ENCODE measurements at regions not wholly inside any gene's neighbourhood (a gene's known extent, or its start where the extent isn't known, plus 50 kb on each side); places are given as distances from the start of the nearest gene placed in this dataset.

DNA sequence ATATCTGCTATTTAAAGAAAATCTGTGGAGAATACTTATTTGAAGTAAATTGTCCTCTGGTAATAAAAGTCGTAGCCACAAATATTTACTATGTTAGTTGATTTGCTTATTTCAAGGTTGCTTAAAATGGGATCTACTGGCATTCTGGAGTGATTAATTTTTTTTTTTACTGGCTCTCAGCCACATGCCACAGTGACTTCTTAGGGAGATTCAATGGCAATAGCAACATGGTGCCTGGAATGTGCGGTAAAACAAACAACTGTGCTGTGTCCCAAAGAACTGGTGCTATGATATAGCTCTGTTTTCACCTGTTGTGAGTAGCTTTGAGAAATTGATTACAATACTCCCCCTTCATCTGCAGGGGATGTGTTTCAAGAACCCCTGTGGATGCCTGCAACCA, 324.3 kb downstream of the GPAT3 start:
- Mint-ChIP-seq H3K27ac (0 out of 7 replicates have a peak overlapping the region, but pooled peaks of 1 of the 3 experiments have one; percentile 30), H3K27me3 (ENCODE audit: low read depth) (no peaks in the 10 kb centered on the region), H3K36me3 (ENCODE audit: insufficient read depth in 1 of 3, low read depth in 3 of 3) (no peaks in the 10 kb centered on the region; a peak in 1 of 7 replicates), H3K4me1 (peaks cover 15 to 31% of the 10 kb centered on the region in 2 experiments), H3K4me3 (no peak overlapping the region), H3K9me3 (no peaks in the 10 kb centered on the region)
- no peak overlapping the region for H2BK5ac ChIP-seq (ENCODE audit: insufficient read length, low read length)
- H4K5ac ChIP-seq (ENCODE audit: insufficient read length, low read depth, low read length) = no peak overlapping the region
- peaks cover 6% of the 10 kb centered on the region; the same call in 1 of the 2 replicates for H3K4me1 ChIP-seq (ENCODE audit: insufficient read depth, low read length)
- H2BK20ac ChIP-seq (ENCODE audit: low read depth, low read length, poor library complexity, severe bottlenecking) = no peak overlapping the region
- no peak overlapping the region for H3K4ac ChIP-seq (ENCODE audit: low read depth, low read length)
- no peak overlapping the region for H3K27ac ChIP-seq (ENCODE audit: insufficient read length, low read depth, low read length)
- H3K56ac ChIP-seq (ENCODE audit: insufficient read length, low read depth, low read length) = no peak overlapping the region
- H3K14ac ChIP-seq (ENCODE audit: insufficient read depth, low read length) = no peak overlapping the region
- no peak overlapping the region for H3K4me2 ChIP-seq (ENCODE audit: insufficient read depth, insufficient read length, low read length)
- no peak overlapping the region for H2BK120ac ChIP-seq (ENCODE audit: low read depth, low read length, poor library complexity, severe bottlenecking)
- no peaks in the 10 kb centered on the region for H3K9me3 ChIP-seq (ENCODE audit: control insufficient read depth, low read depth, low read length)
- H2BK15ac ChIP-seq (ENCODE audit: low read depth, low read length) = no peak overlapping the region
- TF ChIP-seq, protein P1, sequence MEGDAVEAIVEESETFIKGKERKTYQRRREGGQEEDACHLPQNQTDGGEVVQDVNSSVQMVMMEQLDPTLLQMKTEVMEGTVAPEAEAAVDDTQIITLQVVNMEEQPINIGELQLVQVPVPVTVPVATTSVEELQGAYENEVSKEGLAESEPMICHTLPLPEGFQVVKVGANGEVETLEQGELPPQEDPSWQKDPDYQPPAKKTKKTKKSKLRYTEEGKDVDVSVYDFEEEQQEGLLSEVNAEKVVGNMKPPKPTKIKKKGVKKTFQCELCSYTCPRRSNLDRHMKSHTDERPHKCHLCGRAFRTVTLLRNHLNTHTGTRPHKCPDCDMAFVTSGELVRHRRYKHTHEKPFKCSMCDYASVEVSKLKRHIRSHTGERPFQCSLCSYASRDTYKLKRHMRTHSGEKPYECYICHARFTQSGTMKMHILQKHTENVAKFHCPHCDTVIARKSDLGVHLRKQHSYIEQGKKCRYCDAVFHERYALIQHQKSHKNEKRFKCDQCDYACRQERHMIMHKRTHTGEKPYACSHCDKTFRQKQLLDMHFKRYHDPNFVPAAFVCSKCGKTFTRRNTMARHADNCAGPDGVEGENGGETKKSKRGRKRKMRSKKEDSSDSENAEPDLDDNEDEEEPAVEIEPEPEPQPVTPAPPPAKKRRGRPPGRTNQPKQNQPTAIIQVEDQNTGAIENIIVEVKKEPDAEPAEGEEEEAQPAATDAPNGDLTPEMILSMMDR (conservative IDR thresholded peaks at IDR 0.05) = no peak
- no peak overlapping the region for H3K9ac ChIP-seq (ENCODE audit: extremely low read depth, insufficient read length, low read length)
- H2AFZ ChIP-seq (ENCODE audit: low read length) = no peak overlapping the region
- DNase-seq = no peak
- H3K79me2 ChIP-seq (ENCODE audit: insufficient read depth, low read length) = no peaks in the 10 kb centered on the region
- H3K79me1 ChIP-seq (ENCODE audit: insufficient read depth, low read depth, low read length, poor library complexity, severe bottlenecking) = no peaks in the 10 kb centered on the region
- H3T11ph ChIP-seq (ENCODE audit: low read length) = no peak overlapping the region
- no peaks in the 10 kb centered on the region for H3K23me2 ChIP-seq (ENCODE audit: insufficient read length, low read depth, low read length, poor library complexity, severe bottlenecking)
- H4K8ac ChIP-seq (replicated peaks; ENCODE audit: insufficient read length, low read depth, low read length) = no peak overlapping the region
- H3K18ac ChIP-seq (ENCODE audit: insufficient read length, low read depth, low read length) = no peak overlapping the region
- no CpG with 5 or more reads among the region's 2 CpGs for WGBS (ENCODE audit: extremely low coverage, insufficient read length, low lambda C conversion rate)
- H4K91ac ChIP-seq (ENCODE audit: insufficient read length, low read depth, low read length) = no peak overlapping the region
- H4K20me1 ChIP-seq (ENCODE audit: control insufficient read depth, insufficient read depth, insufficient read length) = no peaks in the 10 kb centered on the region
- H2AK5ac ChIP-seq (ENCODE audit: insufficient read length, low read length) = no peak overlapping the region
- no peak overlapping the region for H2BK12ac ChIP-seq (ENCODE audit: insufficient read length, low read depth, low read length)
- H3K23ac ChIP-seq (ENCODE audit: insufficient read length, low read depth, low read length) = no peak overlapping the region
- no peaks in the 10 kb centered on the region for H3K27me3 ChIP-seq (ENCODE audit: insufficient read depth, low read length)
